ENCODE measurements at regions not wholly inside any gene's neighbourhood (a gene's known extent, or its start where the extent isn't known, plus 50 kb on each side); places are given as distances from the start of the nearest gene placed in this dataset.
"Not testable (repeated sequence)": the region's sequence is repeated elsewhere in the genome, so short reads cannot be mapped to it uniquely, and the experiment has no call there.

- not testable (repeated sequence) for H3K36me3 Mint-ChIP-seq; H3K4me1 Mint-ChIP-seq (ENCODE audit: low read depth); H3K27me3 Mint-ChIP-seq; H3K27ac Mint-ChIP-seq; H3K4me3 Mint-ChIP-seq; H3K9me3 Mint-ChIP-seq (ENCODE audit: low read depth)
These were observed 1265.9 kb upstream of the PCDH10 start for GRCh38 chr4:131883181-131883580.

- H3K27ac Mint-ChIP-seq; H3K9me3 Mint-ChIP-seq (ENCODE audit: low read depth); H3K36me3 Mint-ChIP-seq; H3K4me3 Mint-ChIP-seq; H3K27me3 Mint-ChIP-seq; H3K4me1 Mint-ChIP-seq (ENCODE audit: low read depth): not testable (repeated sequence)
These were observed 1223.4 kb upstream of the PCDH10 start for GRCh38 chr4:131925662-131926061.

GRCh38 chr4:131967646-131968045 lies 1181.4 kb upstream of the PCDH10 start:
- H3K9me3 Mint-ChIP-seq (ENCODE audit: low read depth); H3K27me3 Mint-ChIP-seq; H3K4me3 Mint-ChIP-seq; H3K4me1 Mint-ChIP-seq (ENCODE audit: low read depth); H3K27ac Mint-ChIP-seq; H3K36me3 Mint-ChIP-seq: not testable (repeated sequence)

GRCh38 chr4:131974730-131975129 lies 1174.4 kb upstream of the PCDH10 start:
- no peaks in the 10 kb centered on the region for H3K4me1 Mint-ChIP-seq (ENCODE audit: low read depth)
- peaks cover 6% of the 10 kb centered on the region for H3K9me3 Mint-ChIP-seq (ENCODE audit: low read depth)
- peak overlapping the region; percentile 57 for H3K4me3 Mint-ChIP-seq
- no peak overlapping the region for H3K27ac Mint-ChIP-seq
- no peaks in the 10 kb centered on the region for H3K36me3 Mint-ChIP-seq
- no peaks in the 10 kb centered on the region for H3K27me3 Mint-ChIP-seq

GRCh38 chr4:131975276-131976132 lies 1173.6 kb upstream of the PCDH10 start:
- not testable (repeated sequence) for H3K9me3 Mint-ChIP-seq (ENCODE audit: low read depth); H3K27me3 Mint-ChIP-seq; H3K4me1 Mint-ChIP-seq (ENCODE audit: low read depth); H3K27ac Mint-ChIP-seq; H3K36me3 Mint-ChIP-seq
- peak overlapping the region; percentile 73 for H3K4me3 Mint-ChIP-seq

- H3K4me1 Mint-ChIP-seq (ENCODE audit: low read depth); H3K27ac Mint-ChIP-seq; H3K36me3 Mint-ChIP-seq; H3K9me3 Mint-ChIP-seq (ENCODE audit: low read depth); H3K27me3 Mint-ChIP-seq: not testable (repeated sequence)
- peak overlapping the region; percentile 73 for H3K4me3 Mint-ChIP-seq
These were observed 1172.7 kb upstream of the PCDH10 start for GRCh38 chr4:131976133-131977002.

GRCh38 chr4:131978120-131978519 lies 1171.0 kb upstream of the PCDH10 start:
- Mint-ChIP-seq H3K27me3 (no peaks in the 10 kb centered on the region), H3K4me3 (no peak overlapping the region), H3K4me1 (ENCODE audit: low read depth) (no peaks in the 10 kb centered on the region), H3K9me3 (ENCODE audit: low read depth) (peaks cover 10% of the 10 kb centered on the region), H3K27ac (no peak overlapping the region), H3K36me3 (no peaks in the 10 kb centered on the region)

GRCh38 chr4:131989576-131989975 lies 1159.5 kb upstream of the PCDH10 start:
- Mint-ChIP-seq H3K27me3 (no peaks in the 10 kb centered on the region), H3K27ac (no peak overlapping the region), H3K4me3 (no peak overlapping the region), H3K4me1 (ENCODE audit: low read depth) (no peaks in the 10 kb centered on the region), H3K36me3 (no peaks in the 10 kb centered on the region), H3K9me3 (ENCODE audit: low read depth) (no peaks in the 10 kb centered on the region)

- no peaks in the 10 kb centered on the region for H3K9me3 Mint-ChIP-seq (ENCODE audit: low read depth)
- H3K27me3 Mint-ChIP-seq: no peaks in the 10 kb centered on the region
- H3K4me1 Mint-ChIP-seq (ENCODE audit: low read depth): no peaks in the 10 kb centered on the region
- H3K36me3 Mint-ChIP-seq: no peaks in the 10 kb centered on the region
- H3K4me3 Mint-ChIP-seq: no peak overlapping the region
- H3K27ac Mint-ChIP-seq: no peak overlapping the region
These were observed 1147.6 kb upstream of the PCDH10 start for GRCh38 chr4:132001542-132001941.

GRCh38 chr4:132003593-132003992 lies 1145.5 kb upstream of the PCDH10 start:
- no peaks in the 10 kb centered on the region for H3K36me3 Mint-ChIP-seq
- H3K27me3 Mint-ChIP-seq: no peaks in the 10 kb centered on the region
- no peaks in the 10 kb centered on the region for H3K9me3 Mint-ChIP-seq (ENCODE audit: low read depth)
- H3K27ac Mint-ChIP-seq: no peak overlapping the region
- H3K4me3 Mint-ChIP-seq: no peak overlapping the region
- no peaks in the 10 kb centered on the region for H3K4me1 Mint-ChIP-seq (ENCODE audit: low read depth)

- Mint-ChIP-seq H3K27me3 (no peaks in the 10 kb centered on the region), H3K9me3 (ENCODE audit: low read depth) (no peaks in the 10 kb centered on the region), H3K36me3 (no peaks in the 10 kb centered on the region), H3K4me1 (ENCODE audit: low read depth) (no peaks in the 10 kb centered on the region), H3K4me3 (no peak overlapping the region), H3K27ac (no peak overlapping the region)
These were observed 1133.8 kb upstream of the PCDH10 start for GRCh38 chr4:132015321-132015720.

- H3K4me3 Mint-ChIP-seq: no peak overlapping the region
- no peaks in the 10 kb centered on the region for H3K9me3 Mint-ChIP-seq (ENCODE audit: low read depth)
- no peaks in the 10 kb centered on the region for H3K36me3 Mint-ChIP-seq
These were observed 1132.3 kb upstream of the PCDH10 start for GRCh38 chr4:132016703-132017350.

GRCh38 chr4:132026166-132026565 lies 1122.9 kb upstream of the PCDH10 start:
- H3K4me3 Mint-ChIP-seq: no peak overlapping the region
- H3K27me3 Mint-ChIP-seq: no peaks in the 10 kb centered on the region
- H3K4me1 Mint-ChIP-seq (ENCODE audit: low read depth): no peaks in the 10 kb centered on the region
- peaks cover 3% of the 10 kb centered on the region for H3K9me3 Mint-ChIP-seq (ENCODE audit: low read depth)
- H3K27ac Mint-ChIP-seq: no peak overlapping the region
- no peaks in the 10 kb centered on the region for H3K36me3 Mint-ChIP-seq

More at GRCh38 chr4:132016703-132017350, 1132.3 kb upstream of the PCDH10 start:
- Mint-ChIP-seq H3K27ac (no peak overlapping the region), H3K4me1 (ENCODE audit: low read depth) (no peaks in the 10 kb centered on the region), H3K27me3 (no peaks in the 10 kb centered on the region)

- Mint-ChIP-seq H3K4me1 (ENCODE audit: low read depth) (no peaks in the 10 kb centered on the region), H3K36me3 (no peaks in the 10 kb centered on the region), H3K4me3 (no peak overlapping the region), H3K9me3 (ENCODE audit: low read depth) (peaks cover 3% of the 10 kb centered on the region), H3K27ac (no peak overlapping the region), H3K27me3 (no peaks in the 10 kb centered on the region)
These were observed 1122.3 kb upstream of the PCDH10 start for GRCh38 chr4:132026816-132027215.

- no peaks in the 10 kb centered on the region for H3K9me3 Mint-ChIP-seq (ENCODE audit: low read depth)
- H3K27me3 Mint-ChIP-seq: no peaks in the 10 kb centered on the region
- H3K27ac Mint-ChIP-seq: no peak overlapping the region
- H3K4me1 Mint-ChIP-seq (ENCODE audit: low read depth): no peaks in the 10 kb centered on the region
- H3K36me3 Mint-ChIP-seq: no peaks in the 10 kb centered on the region
- H3K4me3 Mint-ChIP-seq: no peak overlapping the region
These were observed 1092.6 kb upstream of the PCDH10 start for GRCh38 chr4:132056496-132056895.

All from activated naive CD8-positive, alpha-beta T cell (primary cell).